ENCODE measurements at regions not wholly inside any gene's neighbourhood (a gene's known extent, or its start where the extent isn't known, plus 50 kb on each side); places are given as distances from the start of the nearest gene placed in this dataset.

DNA sequence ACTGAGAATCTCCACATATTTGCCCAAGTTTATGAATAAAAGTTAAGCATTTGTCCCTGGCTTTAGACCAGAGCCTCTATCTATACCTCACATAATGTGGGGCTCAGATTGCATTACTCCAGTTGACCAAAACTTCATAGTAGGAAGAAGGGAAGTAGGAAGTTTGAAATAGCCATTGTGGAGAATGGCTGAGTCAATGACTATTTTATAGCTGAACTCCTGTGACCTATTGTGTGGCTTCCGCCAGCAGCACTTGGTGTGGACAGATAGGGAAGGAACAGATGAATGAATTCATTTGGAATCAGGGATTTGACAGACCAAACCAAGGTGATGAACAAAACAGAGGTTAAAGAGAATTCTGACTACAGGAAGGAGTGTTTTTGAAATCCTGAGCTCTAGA is 92.9 kb upstream of the LPAR1 start:
- TF ChIP-seq, protein P1, sequence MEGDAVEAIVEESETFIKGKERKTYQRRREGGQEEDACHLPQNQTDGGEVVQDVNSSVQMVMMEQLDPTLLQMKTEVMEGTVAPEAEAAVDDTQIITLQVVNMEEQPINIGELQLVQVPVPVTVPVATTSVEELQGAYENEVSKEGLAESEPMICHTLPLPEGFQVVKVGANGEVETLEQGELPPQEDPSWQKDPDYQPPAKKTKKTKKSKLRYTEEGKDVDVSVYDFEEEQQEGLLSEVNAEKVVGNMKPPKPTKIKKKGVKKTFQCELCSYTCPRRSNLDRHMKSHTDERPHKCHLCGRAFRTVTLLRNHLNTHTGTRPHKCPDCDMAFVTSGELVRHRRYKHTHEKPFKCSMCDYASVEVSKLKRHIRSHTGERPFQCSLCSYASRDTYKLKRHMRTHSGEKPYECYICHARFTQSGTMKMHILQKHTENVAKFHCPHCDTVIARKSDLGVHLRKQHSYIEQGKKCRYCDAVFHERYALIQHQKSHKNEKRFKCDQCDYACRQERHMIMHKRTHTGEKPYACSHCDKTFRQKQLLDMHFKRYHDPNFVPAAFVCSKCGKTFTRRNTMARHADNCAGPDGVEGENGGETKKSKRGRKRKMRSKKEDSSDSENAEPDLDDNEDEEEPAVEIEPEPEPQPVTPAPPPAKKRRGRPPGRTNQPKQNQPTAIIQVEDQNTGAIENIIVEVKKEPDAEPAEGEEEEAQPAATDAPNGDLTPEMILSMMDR (IDR thresholded peaks at IDR 0.05; ENCODE audit: extremely low read depth in 1 of 2, insufficient read depth in 1 of 2, low read depth in 1 of 2, low read length in 2 of 2), result no peak
- no peak for TF ChIP-seq EZH2 (IDR thresholded peaks at IDR 0.05; ENCODE audit: borderline replicate concordance, low read depth, low read length, severe bottlenecking)
- TF ChIP-seq POLR2A (IDR thresholded peaks at IDR 0.05; ENCODE audit: low read depth, low read length), result no peak
- no peak for TF ChIP-seq FOS (IDR thresholded peaks at IDR 0.05; ENCODE audit: borderline replicate concordance, insufficient read depth, low read length)
- TF ChIP-seq, protein P2, sequence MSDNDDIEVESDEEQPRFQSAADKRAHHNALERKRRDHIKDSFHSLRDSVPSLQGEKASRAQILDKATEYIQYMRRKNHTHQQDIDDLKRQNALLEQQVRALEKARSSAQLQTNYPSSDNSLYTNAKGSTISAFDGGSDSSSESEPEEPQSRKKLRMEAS (IDR thresholded peaks at IDR 0.05; ENCODE audit: insufficient read depth, insufficient read length), result no peak
- TF ChIP-seq GATA2 (IDR thresholded peaks at IDR 0.05; ENCODE audit: insufficient read depth, insufficient read length, low read depth, low read length), result no peak
- TF ChIP-seq MYC (IDR thresholded peaks at IDR 0.05; ENCODE audit: low read depth, low read length), result no peak

Data from endothelial cell of umbilical vein (primary cell).